H1 (cell line): ENCODE measurements at regions not wholly inside any gene's neighbourhood (a gene's known extent, or its start where the extent isn't known, plus 50 kb on each side); places are given as distances from the start of the nearest gene placed in this dataset.

Source experiments
- CTCF ChIA-PET: fragments of 300-600 bp; sonication (Branson Sonifier 250); formaldehyde crosslinking; loops from one replicate; lab custom pipeline; 2021; ENCODE audit not compliant: partially characterized antibody; lab: Charles Lee
- POLR2A ChIA-PET: fragments of 300-600 bp; sonication (Branson Sonifier 250); formaldehyde crosslinking; loops from one replicate; lab custom pipeline; 2021; ENCODE audit warnings: inconsistent platforms; ENCODE audit not compliant: partially characterized antibody; lab: Charles Lee
- DNase-seq, 2 experiments: peaks; one replicate each; pipeline versions ENCODE4 v3.0.0 to v3.0.0-alpha.2; 2010 to 2022; ENCODE audit warnings: low spot score in 2 of 2, low read depth in 1 of 2, mixed read lengths in 1 of 2
- FAIRE-seq: peaks from 2 replicates; lab custom pipeline; 2011; peaks lifted over from hg19 to GRCh38; lab: Jason Lieb, UNC
- H2AFZ ChIP-seq: 2 replicates; pipeline ENCODE4 v1.8.1; 2012; ENCODE audit warnings: low read length, inconsistent platforms
- H2AK5ac ChIP-seq: 2 replicates; pipeline ENCODE4 v1.6.1; 2013; ENCODE audit warnings: low read depth, low read length
- H2BK120ac ChIP-seq: replicated peaks from 2 replicates; pipeline ENCODE3; 2013; ENCODE audit warnings: low read depth, low read length, inconsistent platforms
- H2BK12ac ChIP-seq: 2 replicates; pipeline ENCODE4 v1.6.1; 2013; ENCODE audit warnings: low read depth, low read length
- H2BK15ac ChIP-seq: 2 replicates; pipeline ENCODE4 v1.6.1; 2013; ENCODE audit warnings: low read length
- H2BK20ac ChIP-seq: 2 replicates; pipeline ENCODE4 v1.6.1; 2013; ENCODE audit warnings: low read length
- H2BK5ac ChIP-seq: 2 replicates; pipeline ENCODE4 v1.6.1; 2013; ENCODE audit warnings: low read depth, low read length
- H3K14ac ChIP-seq: 2 replicates; pipeline ENCODE4 v1.6.1; 2013; ENCODE audit warnings: inconsistent platforms; ENCODE audit not compliant: insufficient read length
- H3K18ac ChIP-seq: 2 replicates; pipeline ENCODE4 v1.6.1; 2013; ENCODE audit warnings: low read length; ENCODE audit errors: extremely low read depth
- H3K23ac ChIP-seq: 2 replicates; pipeline ENCODE4 v1.6.1; 2013; ENCODE audit warnings: inconsistent platforms; ENCODE audit not compliant: insufficient read length
- H3K23me2 ChIP-seq: 2 replicates; pipeline ENCODE4 v1.6.1; 2013; ENCODE audit warnings: low read depth, low read length
- H3K27ac ChIP-seq: 2 replicates; pipeline ENCODE4 v1.6.1; 2011; ENCODE audit warnings: low read depth, low read length, inconsistent platforms
- H3K27me3 ChIP-seq, 4 experiments: replicated peaks in 1 of 4; 1 replicate in 1 of 4; 2 replicates in 3 of 4; pipeline versions ENCODE4 v1.6.1 to v1.8.1; 2011 to 2013; ENCODE audit warnings: low read length in 3 of 4, mild to moderate bottlenecking in 3 of 4, inconsistent platforms in 2 of 4, mixed read lengths in 2 of 4, moderate library complexity in 1 of 4; ENCODE audit not compliant: control insufficient read depth in 3 of 4, insufficient read depth in 3 of 4; ENCODE audit errors: extremely low read depth in 1 of 4
- H3K36me3 ChIP-seq, 4 experiments: 2 replicates each; pipeline versions ENCODE4 v1.6.1 to v1.8.1; 2011 to 2013; ENCODE audit warnings: mild to moderate bottlenecking in 4 of 4, low read length in 3 of 4, moderate library complexity in 2 of 4, control low read depth in 1 of 4, inconsistent platforms in 1 of 4; ENCODE audit not compliant: insufficient read depth in 4 of 4, control insufficient read depth in 2 of 4
- H3K4ac ChIP-seq: replicated peaks from 2 replicates; pipeline ENCODE3; 2013; ENCODE audit warnings: low read length, low read depth, mixed read lengths, inconsistent platforms; ENCODE audit not compliant: insufficient read length
- H3K4me1 ChIP-seq, 4 experiments: replicated peaks in 1 of 4; 1 replicate in 1 of 4; 2 replicates in 3 of 4; pipeline versions ENCODE4 v1.6.1 to v1.8.1; 2011 to 2013; ENCODE audit warnings: low read length in 3 of 4, inconsistent platforms in 2 of 4, mixed read lengths in 1 of 4; ENCODE audit not compliant: insufficient read depth in 4 of 4, control insufficient read depth in 3 of 4
- H3K4me2 ChIP-seq, 2 experiments: 2 replicates each; pipeline versions ENCODE4 v1.6.1 to v1.8.1; 2011 to 2013; ENCODE audit warnings: low read depth in 2 of 2, low read length in 2 of 2, control low read depth in 1 of 2, inconsistent platforms in 1 of 2, mild to moderate bottlenecking in 1 of 2; ENCODE audit not compliant: insufficient read depth in 1 of 2
- H3K4me3 ChIP-seq, 4 experiments: fragments of 200-600, 300-600 bp in 1 of 4; sonication (generic), shearing (Covaris generic), sonication (Bioruptor Twin) in 1 of 4; 2 replicates each; pipeline versions ENCODE4 v1.5.1 to v1.8.1; 2011 to 2016; ENCODE audit warnings: low read length in 4 of 4, low read depth in 3 of 4, control low read depth in 2 of 4, inconsistent platforms in 2 of 4, mild to moderate bottlenecking in 2 of 4, mixed read lengths in 1 of 4, moderate library complexity in 1 of 4; ENCODE audit not compliant: insufficient read depth in 2 of 4; ENCODE audit errors: extremely low read depth in 1 of 4
- H3K56ac ChIP-seq: replicated peaks from 2 replicates; pipeline ENCODE3; 2013; ENCODE audit warnings: low read depth, mild to moderate bottlenecking, mixed read lengths, low read length, inconsistent platforms; ENCODE audit not compliant: insufficient read length
- H3K79me1 ChIP-seq: 2 replicates; pipeline ENCODE4 v1.6.1; 2013; ENCODE audit warnings: low read depth, low read length, control low read depth
- H3K79me2 ChIP-seq, 2 experiments: 2 replicates each; pipeline versions ENCODE4 v1.6.1 to v1.8.1; 2012 to 2013; ENCODE audit warnings: low read length in 2 of 2, mild to moderate bottlenecking in 2 of 2, inconsistent platforms in 1 of 2; ENCODE audit not compliant: insufficient read depth in 2 of 2, control insufficient read depth in 1 of 2
- H3K9ac ChIP-seq, 4 experiments: replicated peaks in 1 of 4; 1 replicate in 1 of 4; 2 replicates in 3 of 4; pipeline versions ENCODE4 v1.6.1 to v1.8.1; 2011 to 2013; ENCODE audit warnings: low read depth in 3 of 4, low read length in 3 of 4, control low read depth in 2 of 4, mild to moderate bottlenecking in 2 of 4, moderate library complexity in 2 of 4, inconsistent platforms in 1 of 4; ENCODE audit errors: extremely low read depth in 1 of 4
- H3K9me3 ChIP-seq, 2 experiments: 2 replicates each; pipeline versions ENCODE4 v1.6.1 to v1.8.1; 2012 to 2013; ENCODE audit warnings: mild to moderate bottlenecking in 2 of 2, moderate library complexity in 2 of 2, control low read depth in 1 of 2, inconsistent platforms in 1 of 2, low read depth in 1 of 2, low read length in 1 of 2, mixed read lengths in 1 of 2; ENCODE audit not compliant: insufficient read depth in 2 of 2
- H4K20me1 ChIP-seq, 2 experiments: replicated peaks in 1 of 2; 2 replicates each; pipeline versions ENCODE3 to v1.8.1; 2011 to 2013; ENCODE audit warnings: inconsistent platforms in 2 of 2, low read length in 2 of 2, mild to moderate bottlenecking in 1 of 2; ENCODE audit not compliant: insufficient read depth in 2 of 2, control insufficient read depth in 1 of 2
- H4K5ac ChIP-seq: 2 replicates; pipeline ENCODE4 v1.6.1; 2013; ENCODE audit warnings: low read length, low read depth, mixed read lengths, inconsistent platforms; ENCODE audit not compliant: insufficient read length
- H4K8ac ChIP-seq: 2 replicates; pipeline ENCODE4 v1.8.0; 2013; ENCODE audit warnings: mild to moderate bottlenecking, moderate library complexity, low read length, inconsistent platforms; ENCODE audit not compliant: insufficient read depth; ENCODE audit errors: extremely low read depth
- H4K91ac ChIP-seq: replicated peaks from 2 replicates; pipeline ENCODE3; 2013; ENCODE audit warnings: low read length, mixed read lengths, inconsistent platforms; ENCODE audit not compliant: insufficient read length
- ASH2L ChIP-seq: fragments of 200-600, 300-600 bp; sonication (generic); IDR thresholded peaks from one replicate; pipeline ENCODE4 v1.7.1; 2017; ENCODE audit warnings: low read length
- E2F6 ChIP-seq: IDR thresholded peaks from 2 replicates; pipeline ENCODE4 v1.6.1; 2012; ENCODE audit warnings: inconsistent platforms
- GTF2F1 ChIP-seq: IDR thresholded peaks from 2 replicates; pipeline ENCODE4 v1.6.1; 2012; ENCODE audit warnings: low read depth, low read length, improper control_type of control experiment, borderline replicate concordance
- HDAC6 ChIP-seq: IDR thresholded peaks from one replicate; pipeline ENCODE4 v1.7.1; 2012; ENCODE audit warnings: low read depth, mild to moderate bottlenecking, inconsistent platforms, low read length, moderate library complexity
- JUND ChIP-seq: IDR thresholded peaks from 2 replicates; pipeline ENCODE4 v1.6.1; 2011; ENCODE audit warnings: mild to moderate bottlenecking, improper control_type of control experiment, low read length
- PHF8 ChIP-seq: fragments of 200-600 bp; sonication (generic); conservative IDR thresholded peaks from 2 replicates; pipeline ENCODE4 v1.7.1; 2012; ENCODE audit warnings: low read depth, mild to moderate bottlenecking, inconsistent platforms, low read length, moderate library complexity
- RBBP5 ChIP-seq: IDR thresholded peaks from 2 replicates; pipeline ENCODE4 v1.7.1; 2012; ENCODE audit warnings: low read depth, mild to moderate bottlenecking, inconsistent platforms, low read length, moderate library complexity, borderline replicate concordance
- RFX5 ChIP-seq: IDR thresholded peaks from 2 replicates; pipeline ENCODE4 v1.6.1; 2011; ENCODE audit warnings: low read depth, low read length, improper control_type of control experiment, borderline replicate concordance
- SAP30 ChIP-seq: fragments of 300-600 bp; sonication (generic); IDR thresholded peaks from 2 replicates; pipeline ENCODE4 v1.7.1; 2012; ENCODE audit warnings: low read length, moderate library complexity, mild to moderate bottlenecking, inconsistent platforms; ENCODE audit not compliant: insufficient read depth, insufficient replicate concordance
- SIN3A ChIP-seq, 2 experiments: IDR thresholded peaks in 1 of 2; conservative IDR thresholded peaks in 1 of 2; 2 replicates each; pipeline ENCODE4 v1.6.1; 2011 to 2012; ENCODE audit warnings: low read length in 2 of 2, improper control_type of control experiment in 1 of 2, low read depth in 1 of 2, mild to moderate bottlenecking in 1 of 2
- SP2 ChIP-seq: IDR thresholded peaks from 2 replicates; pipeline ENCODE4 v1.6.1; 2012; ENCODE audit warnings: mild to moderate bottlenecking, low read length, inconsistent platforms
- SUZ12 ChIP-seq: fragments of 200-600 bp; sonication (generic); IDR thresholded peaks from 2 replicates; pipeline ENCODE4 v1.6.1; 2012; ENCODE audit warnings: mild to moderate bottlenecking, inconsistent platforms, low read length, moderate library complexity, mixed read lengths
- TBP ChIP-seq: IDR thresholded peaks from 2 replicates; pipeline ENCODE4 v1.6.1; 2011; ENCODE audit warnings: low read depth, low read length, improper control_type of control experiment
- ZNF274 ChIP-seq: IDR thresholded peaks from 2 replicates; pipeline ENCODE4 v1.7.0; 2012; ENCODE audit warnings: low read length, borderline replicate concordance; ENCODE audit errors: extremely low read depth
- WGBS, 2 experiments: shearing (Covaris generic) in 1 of 2; methylation state at CpG; one replicate each; pipeline versions ENCODE4 v1.1.6 to v1.1.7; 2013 to 2015; ENCODE audit warnings: low lambda C conversion rate in 2 of 2, mixed read lengths in 2 of 2, inconsistent platforms in 1 of 2, low coverage in 1 of 2, missing lambda C conversion rate in 1 of 2; ENCODE audit not compliant: insufficient replicate concordance in 2 of 2, insufficient coverage in 1 of 2, insufficient read length in 1 of 2; ENCODE audit errors: extremely low coverage in 1 of 2, missing lambda C conversion rate in 1 of 2; 5-methylcytosine and 5-hydroxymethylcytosine counted together

DNA sequence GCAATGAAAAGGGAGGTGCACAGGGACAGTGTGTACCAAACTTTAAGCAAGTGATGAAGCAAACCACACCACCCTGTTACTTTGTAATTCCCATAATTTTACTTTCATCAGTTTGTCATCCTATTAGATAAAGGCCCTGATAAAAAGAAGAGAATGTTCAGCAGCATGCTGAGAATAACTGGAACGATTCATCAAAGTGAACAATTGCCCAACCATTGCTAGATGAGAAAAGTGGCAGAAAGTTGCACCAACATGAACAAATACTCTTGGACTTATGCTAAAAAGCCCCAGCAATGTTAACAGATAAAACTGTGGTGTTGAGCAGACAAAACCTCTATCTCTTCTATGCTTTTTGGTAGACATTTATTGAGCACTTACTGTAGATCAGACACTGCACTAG, 75.5 kb upstream of the PCGF5 start:
- H2BK120ac ChIP-seq, result no peak overlapping the region
- no peak overlapping the region for H3K4me3 ChIP-seq
- H3K4ac ChIP-seq, result no peak overlapping the region
- H4K91ac ChIP-seq, result no peak overlapping the region
- no peaks in the 10 kb centered on the region for H3K79me1 ChIP-seq
- H2BK20ac ChIP-seq, result no peak overlapping the region
- H3K4me1 ChIP-seq, result no peaks in the 10 kb centered on the region
- H4K20me1 ChIP-seq, result no peaks in the 10 kb centered on the region
- no peaks in the 10 kb centered on the region for H3K23me2 ChIP-seq
- H2AFZ ChIP-seq, result no peak overlapping the region
- no peak overlapping the region for H2BK15ac ChIP-seq
- H4K8ac ChIP-seq, result no peak overlapping the region
- CTCF ChIA-PET, result interaction anchor here (1.4 kb wide), 1 partner anchor 16 kb away, joined by 6 read pairs; no protein-coding TSS in a partner anchor
- no peak overlapping the region for H3K18ac ChIP-seq
- POLR2A ChIA-PET, result no interaction called here
- H3K36me3 ChIP-seq, result no peaks in the 10 kb centered on the region
- H2BK12ac ChIP-seq, result no peak overlapping the region
- no peak overlapping the region for H3K14ac ChIP-seq
- no peak for DNase-seq
- no peak overlapping the region for H4K5ac ChIP-seq
- WGBS, 2 experiments, result 0% methylated on average over 1 of the region's 1 CpG; no CpG with 5 or more reads in 1 of the 2 experiments
- no peak overlapping the region for H2AK5ac ChIP-seq
- H2BK5ac ChIP-seq, result no peak overlapping the region
- H3K27ac ChIP-seq, result no peak overlapping the region
- no peak overlapping the region for H3K56ac ChIP-seq
- H3K9ac ChIP-seq, result no peak overlapping the region
- no peaks in the 10 kb centered on the region for H3K79me2 ChIP-seq
- H3K4me2 ChIP-seq, result no peak overlapping the region
- no peaks in the 10 kb centered on the region for H3K9me3 ChIP-seq
- no peak for FAIRE-seq
- H3K27me3 ChIP-seq, result no peaks in the 10 kb centered on the region
- no peak overlapping the region for H3K23ac ChIP-seq
- TF ChIP-seq RBBP5, result no peak
- no peak for TF ChIP-seq SUZ12
- TF ChIP-seq PHF8, result no peak
- no peak for TF ChIP-seq JUND
- TF ChIP-seq ZNF274, result no peak
- TF ChIP-seq E2F6, result no peak
- TF ChIP-seq TBP, result no peak
- TF ChIP-seq ASH2L, result no peak
- TF ChIP-seq RFX5, result no peak
- no peak for TF ChIP-seq HDAC6
- no peak for TF ChIP-seq SP2
- no peak for TF ChIP-seq SIN3A (conservative IDR thresholded peaks at IDR 0.05 in 1 of 2, IDR thresholded peaks at IDR 0.05 in 1 of 2; ENCODE audit: low read depth in 1 of 2, low read length in 2 of 2)
- TF ChIP-seq SAP30, result no peak
- TF ChIP-seq GTF2F1, result no peak
